HG02970 (cell line): ENCODE measurements at regions not wholly inside any gene's neighbourhood (a gene's known extent, or its start where the extent isn't known, plus 50 kb on each side); places are given as distances from the start of the nearest gene placed in this dataset.
A peak's percentile ranks its signal among the peaks of the same experiment; 100 is the strongest.
"Not testable (repeated sequence)": the region's sequence is repeated elsewhere in the genome, so short reads cannot be mapped to it uniquely, and the experiment has no call there.

Experiments used
- ATAC-seq: cut with Tn5 transposase; IDR thresholded peaks from one replicate; pipeline ENCODE4 v1.9.1; 2021; ENCODE audit warnings: mild to moderate bottlenecking, moderate library complexity, moderate number of reproducible peaks; ENCODE audit not compliant: unreplicated experiment, low FRiP score

DNA sequence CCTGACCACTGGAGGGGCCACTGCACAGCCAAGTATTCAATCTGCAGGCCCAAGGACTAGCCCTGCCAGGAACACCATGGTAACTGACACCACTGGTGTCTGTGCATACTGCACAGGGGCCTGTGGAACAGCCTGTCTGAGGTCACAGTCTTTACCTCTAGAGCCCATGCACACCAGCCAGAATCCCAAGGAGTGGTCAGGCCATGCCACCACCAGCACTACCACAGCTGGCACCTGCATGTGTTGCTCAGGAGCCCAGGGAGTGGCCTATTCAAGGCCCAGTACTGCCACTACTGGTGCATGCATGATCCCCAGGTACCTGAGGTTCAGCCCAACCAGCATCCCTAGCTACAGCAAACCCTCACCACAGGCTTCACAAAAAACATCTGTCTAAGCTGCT is 546.0 kb upstream of the RGMB start:
- ATAC-seq, result no peak

DNA sequence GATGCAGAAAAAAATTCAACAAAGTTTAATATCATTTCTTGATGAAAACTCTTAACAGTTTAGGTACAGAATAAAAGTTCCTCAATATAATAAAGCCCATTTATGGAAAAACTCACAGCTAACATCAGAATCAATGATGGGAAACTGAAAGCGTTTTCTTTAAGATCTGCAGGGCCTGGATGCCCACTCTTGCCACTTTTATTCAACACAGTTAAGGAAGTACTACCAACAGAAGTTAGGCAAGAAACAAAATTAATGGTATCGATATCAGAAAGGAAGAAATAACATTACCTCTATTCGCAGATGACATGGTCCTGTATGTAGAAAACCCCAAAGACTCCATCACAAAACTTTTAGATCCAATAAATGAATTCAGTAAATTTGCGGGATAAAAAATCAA is 542.4 kb upstream of the RGMB start:
- ATAC-seq, result no peak

DNA sequence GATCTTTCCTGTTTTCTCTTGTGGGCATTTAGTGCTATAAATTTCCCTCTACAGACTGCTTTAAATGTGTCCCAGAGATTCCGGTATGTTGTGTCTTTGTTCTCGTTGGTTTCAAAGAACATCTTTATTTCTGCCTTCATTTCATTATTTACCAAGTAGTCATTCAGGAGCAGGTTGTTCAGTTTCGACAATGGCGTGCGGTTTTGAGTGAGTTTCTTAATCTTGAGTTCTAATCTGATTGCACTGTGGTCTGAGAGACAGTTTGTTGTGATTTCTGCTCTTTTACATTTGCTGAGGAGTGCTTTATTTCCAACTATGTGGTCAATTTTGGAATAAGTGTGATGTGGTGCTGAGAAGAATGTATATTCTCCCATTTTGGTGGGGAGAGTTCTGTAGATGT is 535.7 kb upstream of the RGMB start:
- not testable (repeated sequence) for ATAC-seq

DNA sequence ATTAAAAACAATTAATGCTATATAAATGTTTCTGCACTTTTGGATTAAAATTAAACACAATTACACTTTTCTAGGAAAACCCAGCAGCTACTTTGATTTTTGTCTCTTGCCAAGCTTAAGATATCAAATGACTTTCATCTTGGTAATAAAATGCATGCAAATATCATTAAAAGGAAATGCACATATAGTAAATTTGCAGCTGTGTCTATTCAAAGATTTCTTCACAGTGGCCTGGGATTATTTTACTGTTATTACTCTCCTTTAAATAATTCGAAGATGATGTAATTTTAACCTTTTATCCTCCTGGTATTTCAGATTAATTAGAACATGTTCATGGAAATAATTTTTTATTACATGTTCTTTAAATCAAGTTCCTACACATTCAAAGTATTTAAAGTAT is 529.5 kb upstream of the RGMB start:
- no peak for ATAC-seq

- no peak for ATAC-seq
Observed at GRCh38 chr5:98248949-98249348, 524.5 kb upstream of the RGMB start.

DNA sequence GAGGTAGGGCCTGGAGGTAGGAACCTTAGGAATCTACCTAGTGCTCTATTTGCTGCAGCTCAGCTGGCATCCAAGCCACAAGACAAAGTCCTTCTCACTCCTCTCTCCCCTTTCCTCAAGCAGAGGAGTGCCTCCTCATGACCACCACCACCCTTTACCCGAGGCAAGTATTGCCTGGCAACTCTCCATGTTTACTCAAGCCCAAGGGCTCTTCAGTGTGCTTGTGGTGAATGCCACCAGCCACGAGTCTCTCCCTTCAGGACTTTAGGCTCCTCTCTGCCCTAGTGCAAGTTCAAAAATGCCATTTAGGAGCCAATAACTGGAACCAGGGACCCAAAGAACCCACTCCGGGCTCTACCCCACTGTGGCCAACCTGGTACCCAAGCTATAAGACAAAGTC is 514.5 kb upstream of the RGMB start:
- no peak for ATAC-seq

DNA sequence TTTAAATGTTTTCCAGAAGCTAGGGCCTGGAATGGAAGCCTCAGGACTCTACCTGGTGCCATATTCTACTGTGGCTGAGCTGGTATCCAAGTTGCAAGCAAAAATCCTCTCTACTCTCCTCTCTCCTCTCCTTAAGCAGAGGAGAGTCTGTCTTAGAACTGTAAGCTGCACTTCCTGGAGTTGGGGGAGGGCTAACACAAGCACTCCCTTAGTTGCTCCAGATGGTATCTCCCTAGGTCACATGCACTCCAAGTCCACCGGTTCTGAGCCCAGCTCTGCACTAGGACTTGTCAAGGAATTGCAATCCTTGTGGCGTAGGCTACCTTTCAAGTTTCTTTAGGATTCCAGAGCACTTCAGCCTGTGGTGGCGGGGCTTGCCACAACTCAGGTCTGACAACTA is 513.9 kb upstream of the RGMB start:
- no peak for ATAC-seq

DNA sequence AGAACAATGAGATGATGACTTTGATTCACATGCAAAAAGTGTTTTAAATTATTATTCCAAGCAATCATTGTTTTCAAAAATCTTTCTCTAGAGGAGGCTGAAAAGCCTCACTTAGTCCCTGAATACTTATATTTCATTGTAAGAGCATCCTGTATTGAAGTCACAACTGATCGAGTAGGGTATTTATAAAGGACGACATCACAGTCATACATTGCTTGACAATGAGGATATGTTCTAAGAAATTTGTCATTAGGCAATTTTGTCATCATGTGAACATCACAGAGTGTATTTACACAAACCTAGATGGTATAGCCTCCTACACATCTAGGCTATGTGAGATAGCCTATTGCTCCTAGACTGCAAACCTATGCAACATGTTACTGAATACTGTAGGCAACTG is 510.4 kb upstream of the RGMB start:
- no peak for ATAC-seq

DNA sequence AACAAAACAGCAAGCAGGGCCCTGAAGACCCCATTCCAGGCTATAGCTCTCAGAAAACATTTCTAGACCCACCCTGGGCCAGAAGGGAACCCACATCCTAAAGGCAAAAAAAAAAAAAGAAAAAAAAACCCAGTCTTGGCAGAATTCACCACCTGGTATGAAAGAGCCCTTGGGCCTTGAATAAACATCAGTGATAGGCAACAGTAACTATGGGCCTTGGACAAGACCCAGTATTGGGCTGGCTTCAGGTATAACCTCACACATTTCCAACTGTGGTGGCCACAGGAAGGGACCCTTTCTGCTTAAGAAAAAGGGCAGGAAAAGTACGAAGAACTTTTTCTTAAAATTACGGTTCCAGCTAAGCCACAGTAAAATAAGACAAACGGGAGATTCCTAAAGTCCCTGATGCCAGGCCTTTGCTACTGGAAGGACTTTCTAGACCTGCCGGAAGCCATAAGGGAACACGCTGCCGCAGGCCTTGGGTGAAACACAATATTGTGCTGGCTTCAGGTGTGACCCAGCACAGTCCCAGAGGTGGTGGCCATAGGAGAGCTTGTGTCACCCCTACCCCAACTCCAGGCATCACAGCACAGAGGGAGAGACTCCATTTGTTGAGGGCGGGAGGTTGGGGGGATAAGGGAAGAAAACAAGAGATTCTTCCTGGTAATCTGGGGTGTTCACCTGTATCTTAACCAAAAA is 505.2 kb upstream of the RGMB start:
- no peak for ATAC-seq

- no peak for ATAC-seq
Observed at GRCh38 chr5:98275980-98276379, 497.5 kb upstream of the RGMB start.

GRCh38 chr5:98282521-98282920 is 490.9 kb upstream of the RGMB start:
- no peak for ATAC-seq

- no peak for ATAC-seq
Observed at GRCh38 chr5:98292496-98292895, 481.0 kb upstream of the RGMB start.

DNA sequence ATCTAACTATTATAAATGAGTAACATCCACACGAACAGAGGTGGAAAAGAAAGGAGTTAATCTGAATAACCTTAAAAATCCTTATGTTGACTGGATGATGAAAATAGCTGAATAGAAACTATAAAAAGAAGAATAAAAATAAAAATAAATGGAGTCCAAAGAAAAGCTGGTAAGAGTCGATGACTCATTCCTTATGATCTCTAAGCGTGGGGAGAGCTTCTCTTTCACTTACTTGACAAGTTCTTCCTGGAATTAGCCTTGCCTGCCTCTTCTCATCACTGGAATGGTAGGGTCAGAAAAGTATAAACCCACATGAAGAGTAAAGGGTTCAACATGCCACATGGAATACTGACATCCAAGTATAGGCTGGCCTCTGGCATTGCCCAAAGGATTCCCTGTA is 477.0 kb upstream of the RGMB start:
- ATAC-seq, result no peak

- no peak for ATAC-seq
Observed at GRCh38 chr5:98299435-98299834, 474.0 kb upstream of the RGMB start.

DNA sequence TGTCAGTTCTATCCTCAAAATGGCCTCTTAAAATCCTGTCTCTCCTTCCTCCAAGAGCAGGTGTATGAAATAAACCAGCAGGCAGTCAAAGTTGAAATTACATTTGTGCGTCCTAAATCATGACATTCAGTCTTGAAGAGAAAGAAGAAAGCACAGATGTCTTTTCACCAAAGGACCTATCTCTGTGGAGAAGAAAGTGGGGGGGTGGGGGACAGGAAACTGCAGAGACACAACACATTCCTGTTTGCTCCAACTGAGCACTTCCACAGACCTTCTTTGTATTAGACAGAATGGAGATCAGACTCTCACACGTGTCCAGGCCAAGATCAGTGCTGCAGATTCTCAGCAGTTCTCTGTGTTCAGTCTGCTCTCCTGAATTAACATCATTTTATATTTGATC is 471.9 kb upstream of the RGMB start:
- no peak for ATAC-seq

- no peak for ATAC-seq
Observed at GRCh38 chr5:98307811-98308210, 465.7 kb upstream of the RGMB start.

DNA sequence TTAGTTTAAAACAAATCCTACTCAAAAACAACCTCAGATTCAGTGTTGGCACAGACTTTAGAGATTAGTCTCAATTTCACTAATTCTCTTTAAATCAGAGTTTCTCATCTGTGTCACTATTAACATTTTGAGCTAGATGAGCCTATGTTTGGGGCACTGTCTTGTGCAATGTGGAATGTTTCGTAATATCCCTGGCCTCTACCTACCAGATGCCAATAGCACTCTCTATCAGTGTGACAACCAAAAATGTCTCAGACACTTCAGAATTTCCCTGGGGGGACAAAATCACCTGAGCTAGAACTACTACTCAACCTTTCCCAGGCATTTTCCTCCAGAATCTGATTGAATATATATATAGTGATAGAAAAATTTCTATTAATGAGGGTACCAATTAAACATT is 465.2 kb upstream of the RGMB start:
- ATAC-seq, result no peak

- no peak for ATAC-seq
Observed at GRCh38 chr5:98308960-98309359, 464.5 kb upstream of the RGMB start.

- ATAC-seq, result peak; percentile 63
Observed at GRCh38 chr5:98309785-98310598, 463.5 kb upstream of the RGMB start.

GRCh38 chr5:98314292-98314691 is 459.2 kb upstream of the RGMB start:
- no peak for ATAC-seq

DNA sequence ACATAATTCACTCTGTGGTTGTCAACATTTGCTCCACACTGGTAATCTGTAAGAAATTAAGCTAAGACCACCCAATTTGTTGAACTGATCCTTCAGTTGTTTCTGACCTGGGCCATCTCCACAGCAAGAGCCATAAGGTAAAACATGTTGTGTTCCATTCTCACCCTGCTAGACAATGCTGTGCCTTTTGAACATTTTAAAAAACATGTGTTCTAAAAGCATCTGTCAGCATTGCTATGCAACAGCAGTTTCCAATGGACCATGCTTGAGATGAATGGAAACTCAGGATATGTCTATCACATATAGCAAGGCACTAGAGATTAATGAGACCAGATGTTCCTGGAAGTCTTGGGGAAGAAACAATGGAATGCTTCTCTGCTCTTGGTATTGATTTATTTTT is 455.1 kb upstream of the RGMB start:
- ATAC-seq, result no peak
